ENCODE measurements at regions not wholly inside any gene's neighbourhood (a gene's known extent, or its start where the extent isn't known, plus 50 kb on each side); places are given as distances from the start of the nearest gene placed in this dataset.

- H3K36me3 ChIP-seq, result no peaks in the 10 kb centered on the region
- WGBS, result 33% methylated on average over 1 of the region's 1 CpG
- no peak overlapping the region for H3K27ac ChIP-seq
- intact Hi-C loops (cut with DNase I), result no loop called here
- no peaks in the 10 kb centered on the region for H3K9me3 ChIP-seq
- no peaks in the 10 kb centered on the region for H3K4me1 ChIP-seq (replicated peaks)
- TF ChIP-seq POLR2AphosphoS5 (IDR thresholded peaks at IDR 0.05) (no peak), CTCF (IDR thresholded peaks at IDR 0.05) (no peak), POLR2A (IDR thresholded peaks at IDR 0.05) (no peak)
- no peak overlapping the region for H3K4me3 ChIP-seq
- DNase-seq (ENCODE audit: low spot score), result no peak
- no peaks in the 10 kb centered on the region for H3K27me3 ChIP-seq (replicated peaks; ENCODE audit: insufficient read depth)
These were observed 176.1 kb upstream of the OPRM1 start for GRCh38 chr6:153862927-153863326.

GRCh38 chr6:153862139-153862538 is 176.9 kb upstream of the OPRM1 start:
- Histone ChIP-seq H3K4me3 (no peak overlapping the region), H3K27ac (no peak overlapping the region), H3K9me3 (no peaks in the 10 kb centered on the region), H3K27me3 (replicated peaks; ENCODE audit: insufficient read depth) (no peaks in the 10 kb centered on the region), H3K36me3 (no peaks in the 10 kb centered on the region), H3K4me1 (replicated peaks) (no peaks in the 10 kb centered on the region)
- TF ChIP-seq POLR2A (IDR thresholded peaks at IDR 0.05), result no peak
- no peak for TF ChIP-seq POLR2AphosphoS5 (IDR thresholded peaks at IDR 0.05)
- no peak for TF ChIP-seq CTCF (IDR thresholded peaks at IDR 0.05)
- DNase-seq (ENCODE audit: low spot score), result no peak
- intact Hi-C loops (cut with DNase I), result no loop called here

GRCh38 chr6:153858529-153858928 is 180.5 kb upstream of the OPRM1 start:
- no peaks in the 10 kb centered on the region for H3K4me1 ChIP-seq (replicated peaks)
- no peak for TF ChIP-seq POLR2A (IDR thresholded peaks at IDR 0.05)
- TF ChIP-seq CTCF (IDR thresholded peaks at IDR 0.05), result no peak
- no peak for TF ChIP-seq POLR2AphosphoS5 (IDR thresholded peaks at IDR 0.05)
- intact Hi-C loops (cut with DNase I), result no loop called here

GRCh38 chr6:153856929-153857376 is 182.1 kb upstream of the OPRM1 start:
- no peak for DNase-seq (ENCODE audit: low spot score)
- H3K4me1 ChIP-seq (replicated peaks), result no peaks in the 10 kb centered on the region
- 97% methylated on average over 15 of the region's 24 CpGs for WGBS
- no peak overlapping the region for H3K27ac ChIP-seq
- H3K4me3 ChIP-seq, result no peak overlapping the region
- H3K36me3 ChIP-seq, result no peaks in the 10 kb centered on the region
- no peaks in the 10 kb centered on the region for H3K27me3 ChIP-seq (replicated peaks; ENCODE audit: insufficient read depth)
- no peaks in the 10 kb centered on the region for H3K9me3 ChIP-seq
- intact Hi-C loops (cut with DNase I), result no loop called here
- TF ChIP-seq POLR2AphosphoS5 (IDR thresholded peaks at IDR 0.05), result no peak

More at GRCh38 chr6:153858529-153858928, 180.5 kb upstream of the OPRM1 start:
- Histone ChIP-seq H3K4me3 (no peak overlapping the region), H3K9me3 (no peaks in the 10 kb centered on the region), H3K36me3 (no peaks in the 10 kb centered on the region), H3K27ac (no peak overlapping the region), H3K27me3 (replicated peaks; ENCODE audit: insufficient read depth) (no peaks in the 10 kb centered on the region)
- no peak for DNase-seq (ENCODE audit: low spot score)
- 77% methylated on average over 5 of the region's 5 CpGs for WGBS

GRCh38 chr6:153852481-153852880 is 186.6 kb upstream of the OPRM1 start:
- TF ChIP-seq CTCF (IDR thresholded peaks at IDR 0.05), result no peak
- TF ChIP-seq POLR2A (IDR thresholded peaks at IDR 0.05), result no peak
- TF ChIP-seq POLR2AphosphoS5 (IDR thresholded peaks at IDR 0.05), result no peak
- Histone ChIP-seq H3K27ac (no peak overlapping the region), H3K4me1 (replicated peaks) (no peaks in the 10 kb centered on the region), H3K4me3 (no peak overlapping the region), H3K27me3 (replicated peaks; ENCODE audit: insufficient read depth) (no peaks in the 10 kb centered on the region), H3K9me3 (no peaks in the 10 kb centered on the region), H3K36me3 (no peaks in the 10 kb centered on the region)
- 41% methylated on average over 2 of the region's 2 CpGs for WGBS
- DNase-seq (ENCODE audit: low spot score), result no peak
- intact Hi-C loops (cut with DNase I), result no loop called here

All from prostate gland (tissue), 2 donors.